AG04450 (cell line): ENCODE measurements at regions not wholly inside any gene's neighbourhood (a gene's known extent, or its start where the extent isn't known, plus 50 kb on each side); places are given as distances from the start of the nearest gene placed in this dataset.

Experiments used
- CTCF ChIA-PET: fragments of 300-600, 350-600 bp; formaldehyde crosslinking; extraction: SDS; loops from one replicate; lab custom pipeline; 2022; ENCODE audit warnings: antibody characterized with exemption, inconsistent platforms; lab: Charles Lee
- POLR2A ChIA-PET: fragments of 350-600 bp; formaldehyde crosslinking; extraction: SDS; loops from one replicate; lab custom pipeline; 2021; ENCODE audit warnings: antibody characterized with exemption, inconsistent platforms; lab: Yijun Ruan, JAX
- DNase-seq: peaks from one replicate; pipeline ENCODE4 v3.0.0-alpha.2; 2011; ENCODE audit warnings: low read depth, low spot score
- H3K27ac ChIP-seq: one replicate; pipeline ENCODE4 v1.5.1; 2012; ENCODE audit warnings: low read depth, low read length, control low read depth
- H3K27me3 ChIP-seq: one replicate; pipeline ENCODE4 v1.6.0; 2012; ENCODE audit warnings: low read length; ENCODE audit not compliant: control insufficient read depth, insufficient read depth
- H3K4me3 ChIP-seq: 2 replicates; pipeline ENCODE4 v1.5.1; 2011; ENCODE audit warnings: mild to moderate bottlenecking, low read depth, low read length, control low read depth
- H3K9me3 ChIP-seq: 2 replicates; pipeline ENCODE4 v1.5.1; 2012; ENCODE audit warnings: low read length; ENCODE audit not compliant: control insufficient read depth, insufficient read depth
- TF ChIP-seq, protein P1 (sequence below): IDR thresholded peaks from 2 replicates; pipeline ENCODE4 v1.5.1; 2011; ENCODE audit warnings: low read depth, low read length, control low read depth, inconsistent platforms

DNA sequence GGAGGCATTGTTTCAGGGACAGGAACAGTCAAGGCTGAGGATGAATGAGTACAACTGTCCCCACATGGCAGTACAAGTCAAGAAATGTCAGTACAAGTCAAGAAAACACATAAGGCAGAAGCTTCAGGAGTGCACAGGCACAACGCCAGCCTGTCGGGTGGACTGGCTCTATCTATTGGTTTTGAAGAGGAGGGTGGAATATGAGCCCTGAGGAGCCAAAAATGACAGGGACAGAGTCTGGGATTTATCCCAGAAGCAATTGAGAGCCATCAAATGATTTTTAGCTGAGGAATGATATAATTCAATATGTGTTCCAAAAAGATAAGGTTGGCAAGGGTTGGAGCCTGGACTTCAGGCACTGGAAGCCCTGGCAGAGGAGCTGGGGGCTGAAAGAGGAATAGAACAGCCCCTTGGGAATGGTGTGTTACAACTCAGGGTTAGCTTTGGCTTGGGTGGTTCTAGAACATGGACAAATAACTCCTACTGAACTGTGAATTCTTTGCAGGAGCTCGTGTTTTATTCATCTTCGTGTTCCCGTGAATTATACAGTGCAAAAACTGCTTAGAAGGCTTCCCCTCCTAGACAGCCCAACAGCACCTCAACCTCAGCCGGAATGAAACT is 425.7 kb upstream of the ARID1B start:
- CTCF ChIA-PET = no interaction called here
- no peaks in the 10 kb centered on the region for H3K27me3 ChIP-seq

DNA sequence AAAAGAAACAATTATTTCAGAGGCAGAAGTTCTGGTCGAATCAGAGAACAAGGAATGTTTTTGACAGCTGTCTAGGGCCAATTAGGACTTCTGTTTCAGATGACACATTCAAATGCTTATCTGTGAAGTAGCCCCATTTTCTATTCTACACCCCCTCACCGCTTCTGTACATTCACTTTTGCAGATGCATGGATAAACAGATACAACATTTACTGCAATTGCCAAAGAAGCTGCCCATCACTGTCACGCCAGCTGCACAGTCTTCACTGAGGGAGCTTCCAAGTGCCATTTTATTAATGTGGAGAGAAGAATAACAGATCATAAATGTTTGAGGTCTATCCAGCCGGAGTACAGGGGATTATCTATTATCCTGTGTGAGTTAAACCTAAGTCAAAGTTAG is 426.8 kb upstream of the ARID1B start:
- H3K4me3 ChIP-seq = no peak overlapping the region
- no peaks in the 10 kb centered on the region for H3K27me3 ChIP-seq
- TF ChIP-seq, protein P1, sequence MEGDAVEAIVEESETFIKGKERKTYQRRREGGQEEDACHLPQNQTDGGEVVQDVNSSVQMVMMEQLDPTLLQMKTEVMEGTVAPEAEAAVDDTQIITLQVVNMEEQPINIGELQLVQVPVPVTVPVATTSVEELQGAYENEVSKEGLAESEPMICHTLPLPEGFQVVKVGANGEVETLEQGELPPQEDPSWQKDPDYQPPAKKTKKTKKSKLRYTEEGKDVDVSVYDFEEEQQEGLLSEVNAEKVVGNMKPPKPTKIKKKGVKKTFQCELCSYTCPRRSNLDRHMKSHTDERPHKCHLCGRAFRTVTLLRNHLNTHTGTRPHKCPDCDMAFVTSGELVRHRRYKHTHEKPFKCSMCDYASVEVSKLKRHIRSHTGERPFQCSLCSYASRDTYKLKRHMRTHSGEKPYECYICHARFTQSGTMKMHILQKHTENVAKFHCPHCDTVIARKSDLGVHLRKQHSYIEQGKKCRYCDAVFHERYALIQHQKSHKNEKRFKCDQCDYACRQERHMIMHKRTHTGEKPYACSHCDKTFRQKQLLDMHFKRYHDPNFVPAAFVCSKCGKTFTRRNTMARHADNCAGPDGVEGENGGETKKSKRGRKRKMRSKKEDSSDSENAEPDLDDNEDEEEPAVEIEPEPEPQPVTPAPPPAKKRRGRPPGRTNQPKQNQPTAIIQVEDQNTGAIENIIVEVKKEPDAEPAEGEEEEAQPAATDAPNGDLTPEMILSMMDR = no peak
- no peaks in the 10 kb centered on the region for H3K9me3 ChIP-seq
- ChIA-PET POLR2A (no interaction called here), CTCF (no interaction called here)
- DNase-seq = no peak
- H3K27ac ChIP-seq = no peak overlapping the region

More for the DNA sequence above, 425.7 kb upstream of the ARID1B start:
- TF ChIP-seq, protein P1 = no peak
- Histone ChIP-seq H3K4me3 (no peak overlapping the region), H3K9me3 (no peaks in the 10 kb centered on the region), H3K27ac (no peak overlapping the region)
- POLR2A ChIA-PET = no interaction called here
- no peak for DNase-seq

DNA sequence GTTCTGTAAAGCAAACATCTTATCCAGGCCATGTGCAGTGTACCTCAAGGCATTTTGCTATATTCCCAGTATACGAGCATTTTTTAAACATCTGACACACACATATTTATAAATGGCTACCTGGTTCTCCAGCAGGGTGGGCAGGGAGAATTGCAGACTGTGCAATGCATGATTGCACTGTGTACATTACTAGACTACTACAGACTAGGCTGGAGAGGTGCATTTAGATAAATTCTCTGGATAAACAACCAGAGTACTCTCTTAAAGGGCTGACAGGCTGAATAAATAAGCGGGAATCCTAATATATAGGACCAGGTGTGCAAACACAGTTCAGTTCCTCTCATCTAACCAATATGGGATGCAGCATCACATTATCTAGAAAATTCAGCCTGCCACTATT is 428.3 kb upstream of the ARID1B start:
- no peak for DNase-seq
- H3K27me3 ChIP-seq = no peaks in the 10 kb centered on the region
- TF ChIP-seq, protein P1 = no peak
- H3K27ac ChIP-seq = no peak overlapping the region
- POLR2A ChIA-PET = no interaction called here
- CTCF ChIA-PET = no interaction called here
- no peak overlapping the region for H3K4me3 ChIP-seq
- H3K9me3 ChIP-seq = no peaks in the 10 kb centered on the region

DNA sequence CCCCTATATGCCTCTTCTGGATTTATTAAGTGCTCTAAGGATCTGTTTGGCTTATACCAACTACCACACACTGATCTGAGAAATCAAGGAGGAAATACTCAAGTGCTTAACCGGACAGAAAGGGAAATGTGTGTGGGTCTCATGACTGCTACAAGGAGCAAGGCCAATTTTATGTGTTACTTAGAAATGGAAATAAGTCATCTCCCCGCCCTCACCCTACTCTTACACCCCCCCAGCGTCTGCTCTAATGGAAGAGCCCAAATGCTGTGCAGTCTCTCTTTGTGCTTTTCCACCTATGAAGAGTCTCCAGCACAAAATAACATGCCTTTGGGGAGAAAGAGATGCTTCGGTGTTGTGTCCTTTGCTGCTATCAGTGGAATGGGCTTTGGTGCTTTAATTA is 428.8 kb upstream of the ARID1B start:
- no peak overlapping the region for H3K4me3 ChIP-seq
- no peaks in the 10 kb centered on the region for H3K27me3 ChIP-seq
- H3K27ac ChIP-seq = no peak overlapping the region
- TF ChIP-seq, protein P1 = no peak
- no peak for DNase-seq
- POLR2A ChIA-PET = no interaction called here
- H3K9me3 ChIP-seq = no peaks in the 10 kb centered on the region
- CTCF ChIA-PET = no interaction called here

DNA sequence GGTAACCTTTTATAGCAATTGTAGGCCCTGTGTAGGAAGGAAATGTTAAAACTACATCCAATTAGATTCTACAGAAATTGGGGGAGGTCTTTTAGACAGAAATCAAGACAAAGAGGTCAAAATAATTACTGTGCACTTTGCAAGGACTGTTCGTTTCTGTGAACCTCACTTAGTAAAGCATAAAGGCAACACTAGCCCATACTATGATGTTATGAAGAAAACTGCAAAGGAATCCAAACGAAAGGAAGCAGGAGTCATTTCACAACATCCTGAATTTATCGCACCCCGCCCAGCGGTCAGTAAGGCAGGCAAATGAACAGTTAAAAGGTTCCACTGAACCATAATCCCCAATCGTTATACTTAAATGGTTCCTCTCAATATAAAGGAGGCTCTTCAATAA is 429.5 kb upstream of the ARID1B start:
- Histone ChIP-seq H3K27ac (no peak overlapping the region), H3K27me3 (no peaks in the 10 kb centered on the region), H3K4me3 (no peak overlapping the region), H3K9me3 (no peaks in the 10 kb centered on the region)
- TF ChIP-seq, protein P1 = no peak
- ChIA-PET CTCF (no interaction called here), POLR2A (no interaction called here)
- DNase-seq = no peak
